HG03460 (cell line): ENCODE measurements at regions not wholly inside any gene's neighbourhood (a gene's known extent, or its start where the extent isn't known, plus 50 kb on each side); places are given as distances from the start of the nearest gene placed in this dataset.
"Not testable (repeated sequence)": the region's sequence is repeated elsewhere in the genome, so short reads cannot be mapped to it uniquely, and the experiment has no call there.

Experiments used
- ATAC-seq: cut with Tn5 transposase; IDR thresholded peaks from one replicate; pipeline ENCODE4 v1.9.1; 2021; ENCODE audit not compliant: unreplicated experiment

DNA sequence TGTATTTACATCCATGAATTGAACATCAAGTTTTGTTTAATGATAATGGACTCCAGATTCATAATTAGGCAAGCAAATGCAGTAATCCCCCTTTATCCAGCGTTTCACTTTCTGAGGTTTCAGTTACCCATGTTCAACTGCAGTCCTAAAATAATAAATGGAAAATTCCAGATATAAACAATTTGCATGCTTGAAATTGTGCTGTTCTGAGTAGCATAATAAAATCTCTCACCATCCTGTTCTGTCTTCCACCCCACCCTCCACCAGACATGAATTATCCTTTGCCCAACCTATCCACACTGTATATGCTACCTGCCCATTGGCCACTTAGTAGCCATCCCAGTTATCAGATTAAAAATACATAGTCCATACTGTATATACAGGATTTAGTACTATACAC, 224.5 kb upstream of the CHAC2 start:
- ATAC-seq: no peak

DNA sequence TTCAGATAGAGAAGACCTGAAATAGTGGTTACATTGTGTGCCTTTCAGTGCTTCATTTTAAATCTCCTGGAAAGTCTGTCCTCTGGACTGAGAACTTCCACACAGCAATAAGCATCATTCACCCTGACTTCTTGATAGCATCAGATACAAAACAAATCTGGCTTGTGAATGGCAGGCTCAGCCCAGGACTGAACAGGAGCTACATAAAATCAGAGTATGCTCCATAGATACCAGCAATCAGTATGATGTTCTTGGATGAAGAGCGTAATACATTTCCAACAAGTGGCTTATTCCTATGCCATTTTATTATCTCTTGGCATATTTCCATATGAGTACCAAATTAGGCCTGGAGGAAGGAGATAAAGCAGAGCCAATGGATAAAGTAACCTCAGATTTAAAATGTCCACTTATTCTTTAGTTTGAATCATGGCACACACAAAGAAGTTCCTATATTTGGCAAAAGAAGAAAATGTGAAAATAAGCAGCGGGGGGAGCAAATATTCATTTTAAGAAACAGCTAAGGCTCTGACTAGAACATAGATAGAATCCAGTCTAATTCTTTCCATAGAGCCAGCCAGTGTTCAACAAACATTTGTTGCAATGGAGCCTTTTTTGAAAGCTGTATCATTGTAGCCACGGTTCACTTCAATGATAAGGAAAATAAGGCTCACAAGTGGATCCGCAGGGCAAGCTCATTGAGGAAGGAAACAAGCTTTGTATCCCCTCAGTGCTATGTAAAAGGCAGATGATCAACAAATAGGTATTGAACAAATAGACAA, 230.8 kb upstream of the CHAC2 start:
- no peak for ATAC-seq

DNA sequence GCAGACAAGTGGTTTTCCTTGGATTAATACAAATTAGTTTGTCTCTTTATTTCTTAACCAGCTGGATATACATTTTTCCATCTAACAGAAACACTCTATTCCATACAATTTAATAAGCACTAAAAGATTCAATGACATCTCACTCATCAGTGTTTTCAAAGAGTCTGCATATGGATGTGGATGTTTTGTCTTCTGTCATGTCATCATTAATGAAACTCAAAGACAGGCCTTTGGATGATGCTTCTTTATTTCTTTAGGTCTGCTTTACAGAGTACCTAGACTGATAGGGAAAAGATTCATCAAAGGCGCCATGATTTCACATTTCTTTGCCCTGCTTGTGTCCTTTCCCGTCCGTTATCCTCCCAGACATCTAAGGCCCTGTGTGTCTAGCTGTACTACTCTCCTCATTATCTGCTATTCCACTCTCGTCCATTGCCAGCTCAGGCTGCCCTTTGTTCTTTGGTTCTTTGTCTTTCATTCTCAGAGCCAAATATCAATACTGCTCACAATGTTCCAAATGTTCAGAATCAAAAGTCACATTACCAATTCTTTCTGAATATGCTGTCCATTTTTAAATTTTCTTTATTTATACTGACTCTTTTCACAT, 232.3 kb upstream of the CHAC2 start:
- ATAC-seq: no peak

GRCh38 chr2:53530126-53530525, 237.5 kb upstream of the CHAC2 start:
- no peak for ATAC-seq

DNA sequence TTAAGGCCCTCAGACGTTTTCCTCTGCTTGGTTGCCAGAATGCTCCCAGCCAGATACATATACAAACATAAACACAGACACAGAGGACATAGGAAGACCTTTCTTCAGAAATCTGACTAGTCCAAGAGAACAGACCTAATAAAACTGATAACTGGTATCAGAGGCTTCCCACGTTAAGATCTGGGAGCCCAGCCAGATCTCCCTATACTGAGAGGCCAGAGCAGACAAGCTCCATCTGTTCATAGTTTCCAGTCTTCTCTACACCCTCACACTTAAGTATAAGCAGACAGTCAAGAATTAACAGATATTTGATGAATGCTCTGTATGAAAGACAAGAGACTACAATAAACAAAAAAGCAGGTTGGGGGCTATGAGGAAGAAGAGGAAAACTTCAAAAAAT, 240.5 kb upstream of the CHAC2 start:
- no peak for ATAC-seq

DNA sequence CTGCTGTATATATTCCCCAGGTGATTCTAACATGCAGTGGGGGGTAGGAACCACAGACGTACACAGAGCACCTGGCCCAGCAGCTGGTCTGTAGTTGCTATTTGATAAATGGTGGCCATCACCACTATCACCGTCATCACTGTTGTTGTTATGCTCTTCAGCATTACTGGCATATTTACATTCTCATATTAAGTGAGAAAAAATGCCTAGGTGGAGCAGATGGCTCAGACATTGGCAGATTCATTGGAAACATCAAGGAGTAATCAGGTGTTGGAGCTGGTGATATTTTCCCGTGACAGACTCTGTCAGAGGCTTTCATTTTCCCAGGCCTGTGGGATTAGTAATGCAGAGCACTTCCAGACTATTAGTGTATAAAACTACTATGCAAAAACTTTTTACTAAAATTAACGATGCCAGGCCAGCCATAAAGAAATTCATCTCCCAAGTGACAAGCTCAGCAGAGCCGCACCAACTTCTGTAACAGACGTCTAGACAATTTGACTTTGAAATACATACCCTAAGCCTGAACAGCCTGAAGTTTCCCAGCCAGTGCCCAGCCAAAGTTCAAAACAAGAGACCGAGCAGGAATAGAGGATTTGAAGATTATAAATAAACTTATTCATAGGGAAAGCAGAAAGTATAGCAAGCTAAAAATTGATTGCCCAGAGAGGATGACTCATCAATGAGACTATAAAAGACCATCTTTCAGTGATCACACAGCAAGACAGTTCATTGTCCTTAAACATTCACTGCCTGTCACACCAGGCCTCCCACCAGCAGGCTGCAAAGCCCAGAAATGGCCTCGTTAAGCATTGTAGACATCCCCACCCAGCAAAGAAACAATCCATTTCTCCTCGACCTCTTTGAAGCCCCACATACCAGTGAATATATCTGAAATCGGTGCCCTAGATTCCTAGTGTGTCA, 247.4 kb upstream of the CHAC2 start:
- no peak for ATAC-seq

DNA sequence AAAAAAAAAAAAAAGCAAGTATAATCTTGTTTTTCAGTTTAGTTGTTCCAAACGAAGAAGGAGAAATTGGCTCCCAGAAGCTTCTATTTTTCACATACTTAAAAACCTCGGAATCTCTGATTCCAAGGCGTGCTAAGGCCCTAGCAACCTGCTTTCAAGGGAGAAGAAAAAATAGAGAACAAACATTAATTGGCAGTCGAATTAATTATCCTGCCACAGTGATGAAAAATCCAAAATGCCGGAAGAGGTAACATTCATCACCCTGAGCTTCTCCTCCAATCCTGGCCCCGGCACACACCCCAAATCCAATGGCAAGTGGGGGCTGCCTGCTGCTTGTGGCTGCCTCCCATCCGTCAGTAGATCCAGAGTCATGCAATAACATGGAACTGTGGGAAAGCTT, 250.2 kb upstream of the CHAC2 start:
- no peak for ATAC-seq

DNA sequence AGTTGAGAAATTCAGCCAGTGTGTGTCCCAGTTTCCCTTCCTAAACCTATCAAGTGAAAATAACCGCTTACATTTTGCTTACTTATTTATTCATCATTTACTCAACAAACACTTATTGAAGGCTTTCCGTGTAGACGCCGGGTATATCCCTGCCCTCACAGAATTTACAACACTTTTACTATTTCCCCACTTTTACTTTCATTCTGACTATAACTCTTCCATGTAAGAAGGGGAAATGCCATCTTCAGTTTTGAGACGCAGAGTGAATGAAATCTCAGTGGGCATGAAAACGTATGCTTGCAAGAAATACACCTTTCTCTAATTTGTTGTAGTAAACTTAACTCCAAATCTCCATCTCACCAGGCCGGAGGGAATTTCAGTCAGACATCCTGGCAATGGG, 251.0 kb upstream of the CHAC2 start:
- ATAC-seq: no peak

- no peak for ATAC-seq
Observed at GRCh38 chr2:53515435-53516332, 251.9 kb upstream of the CHAC2 start.

DNA sequence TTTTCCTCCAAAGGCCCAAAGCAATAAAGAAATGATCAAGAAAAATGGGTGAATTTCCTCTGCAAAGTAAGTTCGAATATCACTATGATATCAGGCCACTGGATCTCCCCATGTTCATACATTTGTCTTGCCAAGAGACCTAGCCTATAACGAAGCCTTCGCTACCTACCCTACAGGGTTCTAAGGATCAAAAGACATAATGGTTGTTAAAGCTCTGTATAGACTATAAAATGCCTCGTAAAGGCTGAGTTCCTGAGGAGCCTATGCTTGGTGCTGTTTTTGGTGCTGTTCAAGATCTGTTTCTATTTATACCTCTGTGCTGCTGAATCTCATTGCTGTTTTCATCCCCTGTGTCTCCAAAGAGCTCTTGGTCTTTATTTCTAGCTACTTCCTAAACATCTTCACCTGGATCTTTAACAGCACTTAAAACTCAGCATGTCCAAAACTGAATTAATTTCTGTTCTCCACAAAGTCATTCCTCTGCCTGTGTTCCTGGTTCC, 254.4 kb upstream of the CHAC2 start:
- ATAC-seq: no peak

DNA sequence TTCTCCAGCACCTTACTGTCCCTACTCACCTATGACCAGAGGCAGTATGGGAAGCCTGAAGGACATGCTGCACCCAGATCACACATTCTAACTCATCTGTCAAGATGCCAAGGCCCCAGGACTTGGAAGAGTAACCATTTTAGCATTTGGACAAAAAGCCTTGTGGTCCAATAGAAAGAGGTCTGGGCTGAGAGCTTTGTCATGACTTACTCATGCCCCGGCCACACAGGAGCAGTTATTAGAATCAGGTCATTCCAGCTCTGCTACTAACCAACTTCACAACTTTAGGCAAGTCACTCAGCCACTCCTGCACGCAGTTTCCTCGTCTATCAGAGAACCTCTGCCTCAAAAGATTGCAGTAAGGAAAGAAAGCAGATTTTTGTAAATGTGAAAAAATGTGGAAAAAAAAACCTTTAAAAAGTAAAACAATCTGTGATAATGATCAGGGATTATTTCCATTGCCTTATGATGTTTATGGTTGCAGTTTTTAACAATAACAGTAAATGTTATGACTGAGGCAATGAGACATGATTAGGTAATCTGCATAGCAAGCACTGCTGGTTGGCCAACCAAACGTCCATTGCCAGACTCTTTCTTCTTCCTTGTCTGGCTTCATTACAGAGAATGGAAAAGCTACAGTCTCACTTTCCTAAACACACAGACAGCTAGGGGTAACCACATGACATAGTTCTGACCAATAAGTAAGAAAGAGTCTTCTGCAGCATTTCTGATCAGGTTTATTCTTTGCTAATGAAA, 255.4 kb upstream of the CHAC2 start:
- ATAC-seq: no peak

GRCh38 chr2:53511549-53511948, 256.1 kb upstream of the CHAC2 start:
- ATAC-seq: no peak

GRCh38 chr2:53510401-53510800, 257.2 kb upstream of the CHAC2 start:
- ATAC-seq: no peak

DNA sequence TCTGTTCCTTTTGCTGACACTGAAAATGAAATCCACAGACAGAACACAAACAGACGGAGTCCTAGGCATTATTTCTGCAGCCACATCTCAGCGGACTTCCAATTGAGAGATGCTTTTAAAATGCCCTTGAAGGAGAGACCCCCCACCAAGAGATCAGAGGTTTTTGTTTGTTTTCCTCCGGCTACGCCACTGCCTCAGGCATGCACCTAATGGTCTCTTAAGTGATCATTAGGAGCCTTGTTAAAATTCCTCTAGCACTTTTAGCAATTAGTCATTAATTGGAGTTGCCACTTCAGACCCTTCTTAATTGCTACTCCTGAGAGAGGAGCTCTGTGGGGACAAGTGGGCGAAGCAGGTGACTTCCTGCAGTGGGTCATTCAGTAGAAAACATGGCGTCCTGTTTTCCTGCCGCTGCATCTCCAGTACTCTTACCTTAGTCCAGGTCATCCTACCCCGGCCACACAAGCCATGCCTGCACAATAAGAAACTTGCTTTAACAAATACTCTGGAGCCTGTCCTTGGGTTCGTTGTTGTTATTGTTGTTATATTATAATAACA, 257.7 kb upstream of the CHAC2 start:
- no peak for ATAC-seq

DNA sequence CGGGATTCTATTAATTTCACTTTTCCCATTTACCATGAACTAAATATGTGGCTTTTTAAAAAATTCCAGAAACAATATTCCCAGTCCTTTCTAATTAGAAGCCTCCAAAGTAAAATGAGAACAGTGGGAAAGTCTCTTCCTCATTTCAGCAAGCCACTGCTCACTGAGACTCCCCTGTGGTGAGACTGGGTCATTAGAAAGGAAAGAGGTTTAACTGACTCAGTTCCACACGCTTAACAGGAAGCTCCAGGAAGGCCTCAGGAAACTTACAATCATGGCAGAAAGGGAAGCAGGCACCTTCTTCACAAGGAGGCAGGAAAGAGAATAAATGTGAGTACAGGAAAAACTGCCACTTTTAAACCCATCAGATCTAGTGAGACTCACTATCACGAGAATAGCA, 258.9 kb upstream of the CHAC2 start:
- no peak for ATAC-seq

GRCh38 chr2:53507070-53507469, 260.5 kb upstream of the CHAC2 start:
- not testable (repeated sequence) for ATAC-seq

- ATAC-seq: no peak
Observed at GRCh38 chr2:53505826-53506225, 261.8 kb upstream of the CHAC2 start.

GRCh38 chr2:53504507-53504906, 263.1 kb upstream of the CHAC2 start:
- no peak for ATAC-seq

DNA sequence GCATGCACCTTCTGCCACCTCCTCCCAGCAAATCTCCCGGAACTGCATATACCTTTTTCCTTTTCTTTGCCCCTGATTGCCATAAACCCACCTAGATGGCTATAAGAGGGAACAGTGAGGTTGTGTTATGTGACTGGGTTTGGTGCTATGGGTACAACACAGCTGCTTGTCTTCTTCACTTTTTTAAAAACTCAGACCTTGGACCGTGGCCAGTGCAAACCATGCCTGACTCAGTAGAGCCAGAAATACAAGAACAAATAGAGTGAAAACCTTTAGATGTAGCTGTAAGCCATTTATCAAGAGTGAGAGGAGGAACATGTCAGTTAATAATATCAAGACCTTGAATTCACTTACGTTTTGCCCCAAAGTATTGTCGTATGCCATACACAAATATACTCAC, 267.4 kb upstream of the CHAC2 start:
- no peak for ATAC-seq

GRCh38 chr2:53498210-53498609, 269.4 kb upstream of the CHAC2 start:
- no peak for ATAC-seq
